ENCODE measurements at regions not wholly inside any gene's neighbourhood (a gene's known extent, or its start where the extent isn't known, plus 50 kb on each side); places are given as distances from the start of the nearest gene placed in this dataset.

GRCh38 chr10:128217136-128217535 lies 90.9 kb upstream of the MKI67 start:
- Mint-ChIP-seq H3K27ac (no peak overlapping the region), H3K4me3 (no peak overlapping the region), H3K27me3 (peaks cover 47% of the 10 kb centered on the region), H3K9me3 (no peaks in the 10 kb centered on the region), H3K4me1 (ENCODE audit: unreplicated experiment) (peaks cover 6% of the 10 kb centered on the region), H3K36me3 (no peaks in the 10 kb centered on the region)
- DNase-seq (ENCODE audit: extremely low spot score, unreplicated experiment): no peak
- no peak for TF ChIP-seq CTCF (conservative IDR thresholded peaks at IDR 0.05)

- TF ChIP-seq CTCF (conservative IDR thresholded peaks at IDR 0.05): no peak
- DNase-seq (ENCODE audit: extremely low spot score, unreplicated experiment): no peak
- Mint-ChIP-seq H3K27ac (no peak overlapping the region), H3K9me3 (no peaks in the 10 kb centered on the region), H3K36me3 (no peaks in the 10 kb centered on the region), H3K4me3 (no peak overlapping the region), H3K4me1 (ENCODE audit: unreplicated experiment) (peaks cover 6% of the 10 kb centered on the region), H3K27me3 (peaks cover 41% of the 10 kb centered on the region)
Observed at GRCh38 chr10:128218161-128218560, 91.9 kb upstream of the MKI67 start.

GRCh38 chr10:128219295-128219694 lies 93.1 kb upstream of the MKI67 start:
- peaks cover 6% of the 10 kb centered on the region for H3K4me1 Mint-ChIP-seq (ENCODE audit: unreplicated experiment)
- H3K9me3 Mint-ChIP-seq: no peaks in the 10 kb centered on the region
- TF ChIP-seq CTCF (conservative IDR thresholded peaks at IDR 0.05): no peak
- H3K27me3 Mint-ChIP-seq: peaks cover 43% of the 10 kb centered on the region
- no peak for DNase-seq (ENCODE audit: extremely low spot score, unreplicated experiment)
- no peak overlapping the region for H3K4me3 Mint-ChIP-seq
- H3K27ac Mint-ChIP-seq: no peak overlapping the region
- H3K36me3 Mint-ChIP-seq: no peaks in the 10 kb centered on the region

GRCh38 chr10:128220021-128220420 lies 93.8 kb upstream of the MKI67 start:
- Mint-ChIP-seq H3K27me3 (peaks cover 38% of the 10 kb centered on the region), H3K4me1 (ENCODE audit: unreplicated experiment) (peaks cover 6% of the 10 kb centered on the region), H3K36me3 (no peaks in the 10 kb centered on the region), H3K27ac (no peak overlapping the region), H3K4me3 (no peak overlapping the region), H3K9me3 (no peaks in the 10 kb centered on the region)
- TF ChIP-seq CTCF (conservative IDR thresholded peaks at IDR 0.05): no peak
- DNase-seq (ENCODE audit: extremely low spot score, unreplicated experiment): no peak

GRCh38 chr10:128221117-128221516 lies 94.9 kb upstream of the MKI67 start:
- TF ChIP-seq CTCF (conservative IDR thresholded peaks at IDR 0.05): no peak
- H3K27ac Mint-ChIP-seq: no peak overlapping the region
- no peak overlapping the region for H3K4me3 Mint-ChIP-seq
- H3K4me1 Mint-ChIP-seq (ENCODE audit: unreplicated experiment): no peaks in the 10 kb centered on the region
- DNase-seq (ENCODE audit: extremely low spot score, unreplicated experiment): no peak
- peaks cover 41% of the 10 kb centered on the region for H3K27me3 Mint-ChIP-seq
- no peaks in the 10 kb centered on the region for H3K36me3 Mint-ChIP-seq
- no peaks in the 10 kb centered on the region for H3K9me3 Mint-ChIP-seq

GRCh38 chr10:128221807-128222206 lies 95.6 kb upstream of the MKI67 start:
- H3K4me3 Mint-ChIP-seq: no peak overlapping the region
- H3K27ac Mint-ChIP-seq: no peak overlapping the region
- peaks cover 47% of the 10 kb centered on the region for H3K27me3 Mint-ChIP-seq
- H3K36me3 Mint-ChIP-seq: no peaks in the 10 kb centered on the region
- H3K4me1 Mint-ChIP-seq (ENCODE audit: unreplicated experiment): no peaks in the 10 kb centered on the region
- DNase-seq (ENCODE audit: extremely low spot score, unreplicated experiment): no peak
- no peaks in the 10 kb centered on the region for H3K9me3 Mint-ChIP-seq
- no peak for TF ChIP-seq CTCF (conservative IDR thresholded peaks at IDR 0.05)

Measured in type B pancreatic cell (in vitro differentiated cells).